ENCODE measurements at regions not wholly inside any gene's neighbourhood (a gene's known extent, or its start where the extent isn't known, plus 50 kb on each side); places are given as distances from the start of the nearest gene placed in this dataset.

DNA sequence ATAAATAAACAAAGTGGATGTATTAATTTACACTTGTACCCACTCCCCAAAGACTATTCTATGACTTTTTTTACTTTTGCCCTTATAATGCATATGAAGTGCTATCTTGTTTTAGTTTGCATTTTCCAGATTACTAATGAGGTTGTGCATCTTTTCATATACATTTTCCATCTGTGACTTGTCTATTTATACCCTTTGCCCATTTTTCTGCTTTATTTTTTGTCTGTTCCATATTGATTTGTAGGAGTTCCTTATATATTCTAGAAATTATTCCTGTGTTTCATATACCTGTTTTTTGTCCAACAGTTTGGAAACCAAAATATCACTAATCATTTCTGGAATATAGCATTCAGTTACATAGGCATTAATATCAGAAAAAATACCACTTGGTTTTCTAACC is 54.0 kb upstream of the SLC30A5 start:
- Histone ChIP-seq H3K9me2 (no peaks in the 10 kb centered on the region), H3K27me3 (ENCODE audit: insufficient read depth) (no peaks in the 10 kb centered on the region), H4K20me1 (ENCODE audit: insufficient read depth) (no peaks in the 10 kb centered on the region), H3K36me3 (replicated peaks in 1 of 2; ENCODE audit: control insufficient read depth in 1 of 2, insufficient read depth in 2 of 2, low read length in 1 of 2) (no peaks in the 10 kb centered on the region), H2AFZ (ENCODE audit: low read depth) (no peak overlapping the region), H3K4me1 (ENCODE audit: control insufficient read depth in 1 of 2, insufficient read depth in 2 of 2, low read depth in 1 of 2, low read length in 1 of 2) (peaks cover 0 to 9% of the 10 kb centered on the region in 2 experiments; a peak in 2 of 4 replicates), H3F3A (replicated peaks; ENCODE audit: insufficient read depth) (no peaks in the 10 kb centered on the region), H3K27ac (ENCODE audit: low read depth in 2 of 2, low read length in 1 of 2) (no peak overlapping the region), H3K4me3 (ENCODE audit: low read depth in 2 of 2, low read length in 1 of 2) (no peak overlapping the region), H3K9ac (no peak overlapping the region), H3K9me3 (no peaks in the 10 kb centered on the region), H3K79me2 (ENCODE audit: insufficient read depth) (no peaks in the 10 kb centered on the region), H3K4me2 (no peak overlapping the region)
- CTCF ChIA-PET = interaction anchor here (1.0 kb wide), 1 partner anchor 16 kb away, joined by 3 read pairs; no protein-coding TSS in a partner anchor
- TF ChIP-seq CHD2 (IDR thresholded peaks at IDR 0.05; ENCODE audit: low read length, partially characterized antibody) (no peak), FOXJ3 (CRISPR knock-in tag; IDR thresholded peaks at IDR 0.05) (no peak), MXI1 (IDR thresholded peaks at IDR 0.05; ENCODE audit: low read depth, low read length) (no peak), EP300 (IDR thresholded peaks at IDR 0.05; ENCODE audit: borderline replicate concordance in 1 of 2, low read depth in 1 of 2, low read length in 1 of 2) (no peak), RXRA (IDR thresholded peaks at IDR 0.05; ENCODE audit: borderline replicate concordance, low read depth) (no peak), SMC3 (IDR thresholded peaks at IDR 0.05; ENCODE audit: low read depth, low read length) (no peak), CTCF (IDR thresholded peaks at IDR 0.05) (no peak), NFIC (IDR thresholded peaks at IDR 0.05; ENCODE audit: borderline replicate concordance) (no peak), GABPA (IDR thresholded peaks at IDR 0.05; ENCODE audit: low read depth) (no peak), EZH2phosphoT487 (IDR thresholded peaks at IDR 0.05; ENCODE audit: borderline replicate concordance, low read depth) (no peak), MAX (IDR thresholded peaks at IDR 0.05; ENCODE audit: low read depth) (no peak), TCF12 (IDR thresholded peaks at IDR 0.05) (no peak)
- TF ChIP-seq, protein P1, sequence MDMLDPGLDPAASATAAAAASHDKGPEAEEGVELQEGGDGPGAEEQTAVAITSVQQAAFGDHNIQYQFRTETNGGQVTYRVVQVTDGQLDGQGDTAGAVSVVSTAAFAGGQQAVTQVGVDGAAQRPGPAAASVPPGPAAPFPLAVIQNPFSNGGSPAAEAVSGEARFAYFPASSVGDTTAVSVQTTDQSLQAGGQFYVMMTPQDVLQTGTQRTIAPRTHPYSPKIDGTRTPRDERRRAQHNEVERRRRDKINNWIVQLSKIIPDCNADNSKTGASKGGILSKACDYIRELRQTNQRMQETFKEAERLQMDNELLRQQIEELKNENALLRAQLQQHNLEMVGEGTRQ (IDR thresholded peaks at IDR 0.05; ENCODE audit: borderline replicate concordance, low read depth, low read length) = no peak
- POLR2A ChIA-PET = no interaction called here
- DNase-seq = no peak

DNA sequence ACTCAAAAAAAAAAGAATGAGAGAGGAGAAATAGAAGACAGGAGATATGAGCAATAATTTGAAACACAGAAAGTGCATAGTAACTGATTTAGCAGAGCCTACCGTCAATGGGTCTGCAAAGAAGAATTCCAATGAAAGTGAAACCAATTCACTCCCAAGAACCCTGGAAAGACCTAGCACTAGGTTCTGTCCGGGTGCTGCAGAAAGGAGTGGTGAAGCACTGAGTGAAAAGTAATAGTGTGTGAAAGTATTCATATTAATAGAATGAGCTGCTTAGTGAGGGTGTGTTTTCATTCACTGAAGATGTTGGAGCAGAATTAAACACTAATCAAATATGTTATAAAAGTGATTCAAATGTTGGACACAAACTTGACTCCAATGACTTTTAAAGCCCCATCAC is 51.3 kb upstream of the SLC30A5 start:
- Histone ChIP-seq H4K20me1 (ENCODE audit: insufficient read depth) (no peaks in the 10 kb centered on the region), H3K27ac (ENCODE audit: low read depth in 2 of 2, low read length in 1 of 2) (peak overlapping the region in 1 of 2 experiments; percentile 17; a peak in 1 of 4 replicates), H3K9ac (no peak overlapping the region), H3K4me1 (ENCODE audit: control insufficient read depth in 1 of 2, insufficient read depth in 2 of 2, low read depth in 1 of 2, low read length in 1 of 2) (no peaks in the 10 kb centered on the region; a peak in 1 of 4 replicates), H3K27me3 (ENCODE audit: insufficient read depth) (no peaks in the 10 kb centered on the region), H3K4me2 (no peak overlapping the region), H3K4me3 (ENCODE audit: low read depth in 2 of 2, low read length in 1 of 2) (no peak overlapping the region), H3K9me2 (no peaks in the 10 kb centered on the region), H3F3A (replicated peaks; ENCODE audit: insufficient read depth) (no peaks in the 10 kb centered on the region), H2AFZ (ENCODE audit: low read depth) (peak overlapping the region; percentile 88; the same call in 1 of the 2 replicates), H3K36me3 (replicated peaks in 1 of 2; ENCODE audit: control insufficient read depth in 1 of 2, insufficient read depth in 2 of 2, low read length in 1 of 2) (no peaks in the 10 kb centered on the region), H3K9me3 (no peaks in the 10 kb centered on the region), H3K79me2 (ENCODE audit: insufficient read depth) (no peaks in the 10 kb centered on the region)
- DNase-seq = no peak
- 47% methylated on average over 2 of the region's 2 CpGs for WGBS (ENCODE audit: low lambda C conversion rate)
- CTCF ChIA-PET = interaction anchor here (0.7 to 9.5 kb wide), 14 partner anchors 14 to 770 kb away, joined by 3 to 262 read pairs (median 6); partner anchors contain the start of gene SLC30A5
- TF ChIP-seq RAD21 (IDR thresholded peaks at IDR 0.05; ENCODE audit: low read length) (no peak), TCF12 (IDR thresholded peaks at IDR 0.05) (no peak), SIN3A (IDR thresholded peaks at IDR 0.05; ENCODE audit: borderline replicate concordance, low read depth, low read length) (no peak), CTCF (IDR thresholded peaks at IDR 0.05) (no peak), JUND (IDR thresholded peaks at IDR 0.05) (no peak), GATA2 (CRISPR knock-in tag; IDR thresholded peaks at IDR 0.05) (no peak), YY1 (IDR thresholded peaks at IDR 0.05; ENCODE audit: low read depth) (no peak), ELF1 (IDR thresholded peaks at IDR 0.05) (no peak)
- POLR2A ChIA-PET = no interaction called here
